GM06990 (cell line): ENCODE measurements at regions not wholly inside any gene's neighbourhood (a gene's known extent, or its start where the extent isn't known, plus 50 kb on each side); places are given as distances from the start of the nearest gene placed in this dataset.

Source experiments
- DNase-seq: peaks from one replicate; pipeline ENCODE4 v3.0.0-alpha.2; 2011; ENCODE audit not compliant: insufficient read length; ENCODE audit errors: extremely low read depth
- H3K27me3 ChIP-seq: replicated peaks from 2 replicates; pipeline ENCODE4 v1.6.0; 2011; ENCODE audit warnings: low read length; ENCODE audit not compliant: control insufficient read depth, insufficient read depth
- H3K36me3 ChIP-seq: 2 replicates; pipeline ENCODE4 v1.5.1; 2011; ENCODE audit warnings: low read length; ENCODE audit not compliant: control insufficient read depth, insufficient read depth
- H3K4me3 ChIP-seq: replicated peaks from 2 replicates; pipeline ENCODE4 v1.5.1; 2011; ENCODE audit warnings: low read depth, mild to moderate bottlenecking, control low read depth, low read length
- TF ChIP-seq, protein P1 (sequence below): IDR thresholded peaks from 2 replicates; pipeline ENCODE4 v1.5.1; 2011; ENCODE audit warnings: low read length, control low read depth, mild to moderate bottlenecking, inconsistent platforms; ENCODE audit not compliant: insufficient read depth, poor library complexity, severe bottlenecking

DNA sequence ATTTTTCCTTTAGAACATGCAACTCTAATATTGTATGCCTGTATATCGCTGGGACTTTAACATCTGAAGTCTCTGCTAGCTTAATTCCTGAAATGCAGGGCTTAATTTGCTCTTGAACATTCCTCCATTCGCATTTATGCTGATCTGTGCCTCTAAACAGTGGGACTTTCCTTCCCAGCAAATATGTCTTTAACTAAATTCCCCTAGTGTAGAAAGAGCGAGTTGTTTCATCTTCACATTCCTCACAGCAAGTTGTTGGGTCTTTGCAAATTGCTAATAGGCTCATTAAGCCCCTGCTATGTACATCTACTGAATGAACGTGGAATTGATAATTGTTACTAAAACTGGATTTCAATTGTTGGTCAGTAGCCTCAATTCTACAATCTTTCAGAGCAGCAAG is 118.4 kb upstream of the OBI1 start:
- TF ChIP-seq, protein P1, sequence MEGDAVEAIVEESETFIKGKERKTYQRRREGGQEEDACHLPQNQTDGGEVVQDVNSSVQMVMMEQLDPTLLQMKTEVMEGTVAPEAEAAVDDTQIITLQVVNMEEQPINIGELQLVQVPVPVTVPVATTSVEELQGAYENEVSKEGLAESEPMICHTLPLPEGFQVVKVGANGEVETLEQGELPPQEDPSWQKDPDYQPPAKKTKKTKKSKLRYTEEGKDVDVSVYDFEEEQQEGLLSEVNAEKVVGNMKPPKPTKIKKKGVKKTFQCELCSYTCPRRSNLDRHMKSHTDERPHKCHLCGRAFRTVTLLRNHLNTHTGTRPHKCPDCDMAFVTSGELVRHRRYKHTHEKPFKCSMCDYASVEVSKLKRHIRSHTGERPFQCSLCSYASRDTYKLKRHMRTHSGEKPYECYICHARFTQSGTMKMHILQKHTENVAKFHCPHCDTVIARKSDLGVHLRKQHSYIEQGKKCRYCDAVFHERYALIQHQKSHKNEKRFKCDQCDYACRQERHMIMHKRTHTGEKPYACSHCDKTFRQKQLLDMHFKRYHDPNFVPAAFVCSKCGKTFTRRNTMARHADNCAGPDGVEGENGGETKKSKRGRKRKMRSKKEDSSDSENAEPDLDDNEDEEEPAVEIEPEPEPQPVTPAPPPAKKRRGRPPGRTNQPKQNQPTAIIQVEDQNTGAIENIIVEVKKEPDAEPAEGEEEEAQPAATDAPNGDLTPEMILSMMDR = no peak
- Histone ChIP-seq H3K27me3 (no peaks in the 10 kb centered on the region), H3K4me3 (no peak overlapping the region), H3K36me3 (no peaks in the 10 kb centered on the region)
- DNase-seq = no peak

DNA sequence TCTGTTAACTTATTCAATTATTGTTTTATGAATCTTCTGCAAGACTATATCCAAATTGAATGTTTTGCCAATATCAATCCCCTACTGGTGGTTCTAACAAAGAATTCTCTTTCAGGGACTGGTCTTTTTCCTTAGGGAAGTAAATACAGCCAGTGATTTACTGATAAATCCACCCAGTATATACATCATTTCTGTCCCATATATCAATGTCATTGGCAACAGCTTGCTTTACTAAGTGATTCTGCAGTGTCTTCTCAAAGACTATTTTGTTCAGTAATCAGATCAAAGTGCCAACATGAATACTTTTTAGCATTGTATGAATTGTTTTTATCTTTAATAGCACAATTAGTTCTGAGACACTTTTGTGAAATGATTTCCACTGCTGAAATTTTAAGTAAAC is 114.0 kb upstream of the OBI1 start:
- Histone ChIP-seq H3K27me3 (no peaks in the 10 kb centered on the region), H3K4me3 (no peak overlapping the region), H3K36me3 (no peaks in the 10 kb centered on the region)
- no peak for DNase-seq
- TF ChIP-seq, protein P1 = no peak

DNA sequence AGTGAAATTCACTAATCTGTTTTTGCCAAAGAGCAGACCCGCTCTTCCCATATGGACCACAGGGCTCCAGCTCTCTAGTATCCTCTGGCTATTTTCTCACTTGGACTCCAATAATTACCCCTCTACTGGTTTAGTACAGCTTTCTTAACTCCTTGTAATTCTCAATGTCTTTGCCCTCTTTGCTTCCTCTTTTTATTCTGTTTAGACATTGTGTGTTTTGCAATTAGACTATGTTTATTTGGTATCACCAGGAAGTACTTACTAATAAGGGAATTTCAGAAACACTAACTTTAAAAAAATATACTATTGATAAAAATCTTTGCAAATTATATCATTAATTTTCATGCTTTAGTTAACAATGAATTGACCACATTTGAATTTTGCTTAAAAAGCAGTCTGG is 111.6 kb upstream of the OBI1 start:
- TF ChIP-seq, protein P1 = no peak
- H3K27me3 ChIP-seq = no peaks in the 10 kb centered on the region
- no peak for DNase-seq
- H3K36me3 ChIP-seq = no peaks in the 10 kb centered on the region
- no peak overlapping the region for H3K4me3 ChIP-seq

DNA sequence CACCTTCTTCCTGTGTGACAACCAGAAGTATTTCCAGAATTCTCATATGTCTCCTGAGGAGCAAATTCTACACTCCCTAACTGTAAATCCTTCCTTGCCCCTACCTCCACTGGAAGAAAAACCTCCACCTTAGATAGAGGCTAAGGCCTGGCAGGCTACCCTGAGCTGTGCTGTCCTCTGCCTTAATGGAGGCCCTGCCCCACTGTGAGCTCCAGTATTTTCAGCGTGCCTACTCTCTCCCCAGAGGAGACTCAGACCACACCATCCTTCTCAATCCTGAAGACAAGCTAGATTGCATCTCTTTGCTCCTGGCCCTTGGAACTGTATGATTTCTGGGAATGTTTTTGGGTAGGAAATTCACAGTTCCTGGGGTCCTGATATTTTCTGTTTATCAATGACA is 110.0 kb upstream of the OBI1 start:
- no peak overlapping the region for H3K4me3 ChIP-seq
- H3K36me3 ChIP-seq = no peaks in the 10 kb centered on the region
- H3K27me3 ChIP-seq = no peaks in the 10 kb centered on the region; the same call in 1 of the 2 replicates
- TF ChIP-seq, protein P1 = no peak
- no peak for DNase-seq

DNA sequence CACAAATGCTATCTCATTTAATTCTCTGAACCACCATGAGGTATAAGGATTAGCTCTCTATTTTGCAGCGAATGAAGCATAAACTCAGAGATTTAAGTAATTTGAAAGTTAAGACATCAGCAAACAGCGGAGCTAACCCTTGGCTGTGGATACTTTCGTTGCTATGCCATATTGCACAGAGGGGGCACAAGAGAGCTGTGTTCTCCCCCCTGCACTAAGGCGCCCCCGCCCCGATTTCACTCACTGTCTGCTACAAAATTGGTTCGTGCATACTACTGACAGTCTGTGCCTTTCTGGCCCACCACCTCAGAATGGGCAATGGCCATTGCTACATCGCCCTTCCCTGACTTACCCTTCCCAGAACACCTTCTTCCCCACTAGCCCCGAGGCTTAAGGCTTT is 105.7 kb upstream of the OBI1 start:
- Histone ChIP-seq H3K36me3 (no peaks in the 10 kb centered on the region), H3K4me3 (no peak overlapping the region), H3K27me3 (no peaks in the 10 kb centered on the region; the same call in 1 of the 2 replicates)
- DNase-seq = no peak
- TF ChIP-seq, protein P1 = peak; percentile 11

DNA sequence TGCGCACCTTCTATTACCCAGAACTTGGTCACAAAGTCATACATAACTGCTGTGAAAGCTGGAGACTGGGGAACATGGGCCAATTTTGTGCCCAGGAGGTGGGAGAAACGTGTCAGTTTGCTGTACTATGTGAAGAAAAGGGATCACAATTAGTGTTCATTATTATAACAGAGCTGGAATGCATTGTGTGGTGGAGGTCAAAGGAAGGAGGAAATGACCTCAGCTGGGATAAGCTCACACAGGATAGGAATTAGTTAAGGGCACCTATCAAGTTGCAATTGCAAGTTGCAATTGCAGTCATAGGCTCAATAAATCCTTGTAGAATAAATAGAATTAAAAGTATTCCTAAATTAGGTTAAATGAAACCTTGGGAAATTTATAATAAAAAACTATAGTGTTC is 103.9 kb upstream of the OBI1 start:
- TF ChIP-seq, protein P1 = no peak
- H3K4me3 ChIP-seq = no peak overlapping the region
- H3K36me3 ChIP-seq = no peaks in the 10 kb centered on the region
- no peak for DNase-seq
- H3K27me3 ChIP-seq = no peaks in the 10 kb centered on the region; the same call in 1 of the 2 replicates
